Retinal pigment epithelial cell (primary cell): ENCODE measurements at regions not wholly inside any gene's neighbourhood (a gene's known extent, or its start where the extent isn't known, plus 50 kb on each side); places are given as distances from the start of the nearest gene placed in this dataset.
"Not testable (repeated sequence)": the region's sequence is repeated elsewhere in the genome, so short reads cannot be mapped to it uniquely, and the experiment has no call there.

Experiments
- DNase-seq: peaks from one replicate; pipeline ENCODE4 v3.0.0-alpha.2; 2010; ENCODE audit warnings: low read depth
- H3K4me3 ChIP-seq: 2 replicates; pipeline ENCODE4 v1.5.1; 2011; ENCODE audit warnings: mild to moderate bottlenecking, low read length, control low read depth, moderate library complexity
- CTCF ChIP-seq: conservative IDR thresholded peaks from 2 replicates; pipeline ENCODE4 v1.5.1; 2011; ENCODE audit warnings: low read depth, low read length, control low read depth, inconsistent platforms

DNA sequence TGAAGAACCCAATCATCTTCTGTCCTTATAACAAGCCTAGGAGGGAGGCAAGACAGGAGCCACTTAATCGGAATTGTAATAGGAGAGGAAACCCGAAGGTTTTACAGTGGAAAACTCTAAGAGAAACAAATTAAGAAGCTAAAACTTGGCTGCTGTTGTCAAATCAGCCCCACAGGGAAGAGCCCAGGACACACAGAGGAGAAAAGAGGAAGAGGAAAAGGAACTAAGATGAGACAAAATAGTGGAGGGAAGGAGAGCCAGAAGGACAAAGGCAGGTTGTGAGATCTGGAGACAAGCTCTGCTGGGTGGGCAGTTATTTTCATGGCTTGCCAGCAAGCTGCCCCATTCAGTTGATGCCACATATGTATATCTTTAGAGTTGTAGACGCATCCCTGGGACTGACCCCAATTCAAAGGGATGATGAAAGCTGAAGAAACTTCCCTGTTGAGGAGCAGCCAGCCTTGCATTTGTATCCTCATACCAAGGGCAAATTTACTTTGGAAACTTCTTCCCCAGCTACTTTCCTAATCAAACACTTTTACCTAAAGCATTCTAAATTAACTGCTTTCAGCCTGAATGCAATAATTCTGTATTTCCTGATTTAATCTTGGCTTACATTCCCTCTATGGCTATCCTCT is 499.8 kb upstream of the MEIS1 start:
- no peak for DNase-seq

DNA sequence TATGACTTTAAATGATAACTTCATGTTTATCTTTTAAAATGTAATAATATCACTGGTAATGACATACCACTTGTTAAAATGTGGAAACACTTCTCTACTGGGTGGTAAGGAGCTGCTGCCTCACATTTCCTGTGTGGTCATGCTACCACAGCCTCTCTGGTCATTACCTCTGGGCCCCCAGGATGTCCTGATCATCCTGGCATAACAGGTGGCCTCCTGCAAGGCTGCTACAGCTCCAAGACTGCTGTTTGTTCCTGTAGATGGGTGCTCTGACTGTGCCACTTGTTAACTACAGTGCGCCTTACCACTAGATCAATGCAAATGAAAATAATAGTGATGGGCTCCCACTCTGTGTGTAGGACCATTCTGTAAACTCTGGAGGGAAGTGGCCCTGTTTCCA is 500.2 kb upstream of the SPRED2 start:
- no peak for DNase-seq

More for the DNA sequence above, 499.8 kb upstream of the MEIS1 start:
- no peak overlapping the region for H3K4me3 ChIP-seq
- TF ChIP-seq CTCF: no peak

DNA sequence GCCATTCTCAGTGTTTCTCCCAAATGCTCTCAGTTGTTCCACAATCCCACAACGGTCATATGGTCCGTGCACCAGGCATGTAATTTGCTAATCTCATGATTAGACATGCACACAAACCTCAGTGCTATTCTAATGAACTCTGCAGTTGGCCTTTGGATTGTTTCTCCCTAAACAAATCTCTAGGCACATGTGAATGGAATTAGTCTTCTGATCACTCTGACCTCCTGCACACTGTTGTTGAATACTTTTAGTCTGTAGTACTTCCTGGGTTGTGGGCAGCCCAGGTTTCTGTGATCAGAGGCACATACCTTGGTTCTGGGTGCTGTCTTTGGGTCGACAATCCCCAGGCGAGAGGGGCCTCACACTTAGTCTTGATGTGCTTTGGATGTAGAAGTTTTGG is 498.7 kb upstream of the SPRED2 start:
- DNase-seq: no peak
- TF ChIP-seq CTCF: no peak
- H3K4me3 ChIP-seq: no peak overlapping the region

More for the DNA sequence above, 500.2 kb upstream of the SPRED2 start:
- no peak for TF ChIP-seq CTCF
- H3K4me3 ChIP-seq: no peak overlapping the region

DNA sequence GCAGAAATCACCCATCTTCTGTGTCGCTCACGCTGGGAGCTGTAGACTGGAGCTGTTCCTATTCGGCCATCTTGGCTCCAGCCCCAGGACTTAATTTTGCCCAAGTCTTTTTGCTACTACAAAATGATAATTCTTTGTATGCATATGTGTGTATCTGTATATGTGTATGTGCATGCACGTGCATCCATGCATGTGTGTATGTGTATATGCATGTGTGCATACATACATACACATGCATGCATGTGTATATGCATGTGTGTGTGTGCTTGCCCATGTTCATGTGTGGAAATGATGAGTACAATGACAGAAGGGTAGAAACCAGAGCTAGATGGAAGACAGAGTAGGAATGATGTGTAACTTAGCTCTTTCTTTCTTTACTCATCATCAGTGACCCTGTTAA is 497.9 kb upstream of the SPRED2 start:
- H3K4me3 ChIP-seq: no peak overlapping the region
- TF ChIP-seq CTCF: no peak
- DNase-seq: no peak

GRCh38 chr2:65929664-65930063 is 497.3 kb upstream of the SPRED2 start:
- not testable (repeated sequence) for DNase-seq, H3K4me3 ChIP-seq

GRCh38 chr2:65922794-65923193 is 490.4 kb upstream of the SPRED2 start:
- DNase-seq: no peak
- TF ChIP-seq CTCF: no peak
- H3K4me3 ChIP-seq: no peak overlapping the region

DNA sequence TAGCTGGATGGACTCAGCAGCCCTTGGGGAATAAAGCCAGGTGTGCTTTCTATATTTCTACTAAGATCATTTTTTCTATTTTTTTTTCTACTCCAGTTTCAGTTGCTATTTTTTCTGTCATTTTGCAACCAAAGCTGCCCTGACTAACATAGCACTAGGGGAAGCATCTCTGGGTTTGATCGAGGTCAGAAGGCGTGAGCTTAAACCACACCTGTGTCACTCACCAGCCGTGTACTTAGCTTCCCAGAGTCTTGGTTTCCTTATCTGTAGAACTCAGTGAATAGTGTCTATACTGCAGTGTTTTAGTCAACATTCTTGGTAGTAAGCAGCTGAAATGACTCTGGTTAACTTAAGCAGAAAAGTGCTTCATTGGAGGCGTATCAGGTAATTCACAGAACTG is 489.6 kb upstream of the SPRED2 start:
- no peak overlapping the region for H3K4me3 ChIP-seq

More for the DNA sequence above, 489.6 kb upstream of the SPRED2 start:
- DNase-seq: no peak
- TF ChIP-seq CTCF: no peak
